Fibroblast of lung (primary cell): ENCODE measurements at regions not wholly inside any gene's neighbourhood (a gene's known extent, or its start where the extent isn't known, plus 50 kb on each side); places are given as distances from the start of the nearest gene placed in this dataset.

Source experiments
- DNase-seq, 2 donors: peaks; one replicate each; pipeline versions ENCODE4 v3.0.0 to v3.0.0-alpha.2; 2010; ENCODE audit warnings: low read depth in 2 of 2
- H2AFZ ChIP-seq: 2 replicates; pipeline ENCODE4 v1.5.1; 2012; ENCODE audit warnings: low read length, control low read depth, inconsistent platforms
- H3K27ac ChIP-seq: 2 replicates; pipeline ENCODE4 v1.5.1; 2011; ENCODE audit warnings: low read length, control low read depth; ENCODE audit not compliant: insufficient read depth
- H3K27me3 ChIP-seq: 2 replicates; pipeline ENCODE4 v1.5.1; 2011; ENCODE audit warnings: mild to moderate bottlenecking, low read length; ENCODE audit not compliant: control insufficient read depth, insufficient read depth
- H3K36me3 ChIP-seq: 2 replicates; pipeline ENCODE4 v1.5.1; 2011; ENCODE audit warnings: low read length; ENCODE audit not compliant: control insufficient read depth, insufficient read depth
- H3K4me1 ChIP-seq: 2 replicates; pipeline ENCODE4 v1.5.1; 2011; ENCODE audit warnings: low read length; ENCODE audit not compliant: control insufficient read depth, insufficient read depth; ENCODE audit errors: extremely low read depth
- H3K4me2 ChIP-seq: 2 replicates; pipeline ENCODE4 v1.5.1; 2011; ENCODE audit warnings: low read length, control low read depth; ENCODE audit not compliant: insufficient read depth; ENCODE audit errors: extremely low read depth
- H3K4me3 ChIP-seq, 4 experiments: fragments of 200-600 bp in 1 of 4; sonication (generic) in 1 of 4; replicated peaks in 1 of 4; 2 replicates each; pipeline ENCODE4 v1.5.1; 2011 to 2016; ENCODE audit warnings: low read length in 4 of 4, low read depth in 3 of 4, mild to moderate bottlenecking in 3 of 4, control low read depth in 2 of 4, inconsistent platforms in 1 of 4, mixed read lengths in 1 of 4; ENCODE audit not compliant: insufficient read depth in 1 of 4; ENCODE audit errors: control extremely low read depth in 1 of 4
- H3K79me2 ChIP-seq: 2 replicates; pipeline ENCODE4 v1.5.1; 2012; ENCODE audit warnings: mild to moderate bottlenecking, low read length, inconsistent platforms; ENCODE audit not compliant: control insufficient read depth, insufficient read depth
- H3K9ac ChIP-seq: 2 replicates; pipeline ENCODE4 v1.5.1; 2011; ENCODE audit warnings: mild to moderate bottlenecking, low read length, control low read depth; ENCODE audit not compliant: insufficient read depth
- H3K9me3 ChIP-seq: 2 replicates; pipeline ENCODE4 v1.5.1; 2012; ENCODE audit warnings: low read depth, low read length; ENCODE audit not compliant: control insufficient read depth, insufficient read depth
- H4K20me1 ChIP-seq: 2 replicates; pipeline ENCODE4 v1.5.1; 2011; ENCODE audit warnings: low read length; ENCODE audit not compliant: control insufficient read depth, insufficient read depth; ENCODE audit errors: extremely low read depth
- EZH2 ChIP-seq: IDR thresholded peaks from 2 replicates; pipeline ENCODE4 v1.5.1; 2012; ENCODE audit warnings: low read length, control low read depth, mild to moderate bottlenecking; ENCODE audit errors: missing control alignments
- TF ChIP-seq, protein P1 (sequence below), 2 donors: IDR thresholded peaks in 1 of 2; conservative IDR thresholded peaks in 1 of 2; 1 replicate in 1 of 2; 2 replicates in 1 of 2; pipeline ENCODE4 v1.5.1; 2011 to 2012; ENCODE audit warnings: low read length in 2 of 2, control low read depth in 1 of 2, inconsistent platforms in 1 of 2, low read depth in 1 of 2, mild to moderate bottlenecking in 1 of 2

DNA sequence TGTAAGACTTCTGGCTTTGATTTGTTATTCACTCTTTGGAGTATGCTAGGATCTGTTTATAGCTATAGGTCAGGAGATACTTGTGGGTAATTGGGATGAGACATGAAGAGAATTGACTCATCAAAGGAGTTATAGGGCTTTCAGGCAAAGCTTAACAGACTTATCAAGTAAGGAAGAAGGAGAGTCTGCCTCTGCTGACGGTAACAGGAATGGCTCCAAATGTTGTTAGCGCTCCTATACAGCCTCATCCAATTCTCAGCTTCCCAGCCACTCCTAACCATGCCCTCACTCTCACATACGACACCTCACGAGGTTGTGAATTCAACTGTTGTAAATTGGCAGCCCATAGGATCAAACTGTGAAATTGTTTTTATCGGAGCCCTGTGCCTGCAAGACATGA, 140.5 kb downstream of the KCNA5 start:
- Histone ChIP-seq H3K79me2 (no peaks in the 10 kb centered on the region), H3K4me2 (no peak overlapping the region), H3K4me1 (no peaks in the 10 kb centered on the region), H4K20me1 (no peaks in the 10 kb centered on the region), H3K9ac (no peak overlapping the region), H3K9me3 (no peaks in the 10 kb centered on the region), H3K27ac (no peak overlapping the region), H3K27me3 (no peaks in the 10 kb centered on the region), H2AFZ (no peak overlapping the region), H3K4me3 (no peak overlapping the region), H3K36me3 (no peaks in the 10 kb centered on the region)
- no peak for DNase-seq
- TF ChIP-seq EZH2: no peak
- TF ChIP-seq, protein P1, sequence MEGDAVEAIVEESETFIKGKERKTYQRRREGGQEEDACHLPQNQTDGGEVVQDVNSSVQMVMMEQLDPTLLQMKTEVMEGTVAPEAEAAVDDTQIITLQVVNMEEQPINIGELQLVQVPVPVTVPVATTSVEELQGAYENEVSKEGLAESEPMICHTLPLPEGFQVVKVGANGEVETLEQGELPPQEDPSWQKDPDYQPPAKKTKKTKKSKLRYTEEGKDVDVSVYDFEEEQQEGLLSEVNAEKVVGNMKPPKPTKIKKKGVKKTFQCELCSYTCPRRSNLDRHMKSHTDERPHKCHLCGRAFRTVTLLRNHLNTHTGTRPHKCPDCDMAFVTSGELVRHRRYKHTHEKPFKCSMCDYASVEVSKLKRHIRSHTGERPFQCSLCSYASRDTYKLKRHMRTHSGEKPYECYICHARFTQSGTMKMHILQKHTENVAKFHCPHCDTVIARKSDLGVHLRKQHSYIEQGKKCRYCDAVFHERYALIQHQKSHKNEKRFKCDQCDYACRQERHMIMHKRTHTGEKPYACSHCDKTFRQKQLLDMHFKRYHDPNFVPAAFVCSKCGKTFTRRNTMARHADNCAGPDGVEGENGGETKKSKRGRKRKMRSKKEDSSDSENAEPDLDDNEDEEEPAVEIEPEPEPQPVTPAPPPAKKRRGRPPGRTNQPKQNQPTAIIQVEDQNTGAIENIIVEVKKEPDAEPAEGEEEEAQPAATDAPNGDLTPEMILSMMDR (conservative IDR thresholded peaks at IDR 0.05 in 1 of 2, IDR thresholded peaks at IDR 0.05 in 1 of 2; ENCODE audit: low read depth in 1 of 2, low read length in 2 of 2): no peak

DNA sequence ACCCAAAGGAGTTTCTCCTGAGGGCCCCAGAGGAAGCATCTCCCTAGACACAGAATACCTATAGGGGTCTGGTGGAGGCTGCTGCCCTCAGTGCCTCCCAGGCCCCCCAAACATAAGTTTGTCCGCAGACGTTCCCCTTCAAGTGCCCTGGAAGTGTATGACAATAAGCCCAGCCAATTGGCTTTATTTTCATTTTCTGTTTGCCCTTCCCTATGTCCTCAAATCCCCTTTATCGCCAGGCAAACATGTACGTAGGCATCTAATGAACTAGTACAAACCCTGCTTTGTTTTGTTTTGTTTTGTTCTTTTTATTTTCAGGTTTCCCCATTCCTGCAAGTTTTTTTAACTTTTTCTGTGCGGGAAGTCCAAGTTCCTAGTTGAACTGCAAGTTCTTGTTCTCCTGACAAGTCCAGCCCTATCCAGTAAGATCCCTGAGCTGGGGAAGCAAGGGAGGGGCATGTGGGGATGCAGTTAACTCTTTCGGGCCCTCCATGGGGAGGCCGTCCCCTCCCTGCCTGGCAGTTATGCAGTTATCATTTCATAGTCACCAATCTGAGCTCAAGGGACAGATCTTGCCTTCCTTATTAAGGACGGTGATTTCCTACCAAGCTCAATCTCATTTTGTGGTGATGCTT, 141.9 kb downstream of the KCNA5 start:
- H3K79me2 ChIP-seq: no peaks in the 10 kb centered on the region
- H3K4me2 ChIP-seq: peak overlapping the region; percentile 37
- no peaks in the 10 kb centered on the region for H4K20me1 ChIP-seq
- no peak overlapping the region for H3K27ac ChIP-seq
- peak overlapping the region; percentile 49 for H2AFZ ChIP-seq
- TF ChIP-seq EZH2: no peak
- TF ChIP-seq, protein P1 (conservative IDR thresholded peaks at IDR 0.05 in 1 of 2, IDR thresholded peaks at IDR 0.05 in 1 of 2; ENCODE audit: low read depth in 1 of 2, low read length in 2 of 2): no peak
- peak overlapping the region in 2 of 4 experiments; percentile 24 to 47 for H3K4me3 ChIP-seq
- no peak overlapping the region for H3K9ac ChIP-seq
- H3K36me3 ChIP-seq: no peaks in the 10 kb centered on the region
- H3K27me3 ChIP-seq: no peaks in the 10 kb centered on the region
- DNase-seq: no peak
- no peaks in the 10 kb centered on the region for H3K4me1 ChIP-seq
- H3K9me3 ChIP-seq: no peaks in the 10 kb centered on the region

DNA sequence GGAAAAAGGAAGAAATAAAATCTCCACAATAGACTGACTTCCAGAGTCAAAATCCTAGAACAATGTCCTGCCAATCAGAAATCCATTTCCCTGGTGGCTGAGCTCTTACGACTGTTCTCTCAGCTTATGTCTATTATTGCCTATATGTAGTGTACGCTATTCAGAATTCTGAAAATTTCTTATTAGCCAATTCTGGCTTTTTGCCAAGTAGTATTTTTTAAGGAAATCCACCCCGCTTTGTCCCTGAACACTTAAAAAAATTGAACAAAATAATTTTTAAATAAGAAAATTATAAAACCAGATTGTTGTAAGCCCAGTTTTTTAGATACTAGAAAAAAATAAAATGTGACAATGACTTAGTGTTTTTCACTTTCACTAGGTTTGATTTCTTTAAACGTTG, 143.0 kb downstream of the KCNA5 start:
- no peak for DNase-seq
- Histone ChIP-seq H3K9me3 (no peaks in the 10 kb centered on the region), H3K4me3 (no peak overlapping the region), H3K4me1 (no peaks in the 10 kb centered on the region), H2AFZ (no peak overlapping the region), H3K27ac (no peak overlapping the region), H3K36me3 (no peaks in the 10 kb centered on the region), H3K9ac (no peak overlapping the region), H4K20me1 (no peaks in the 10 kb centered on the region), H3K27me3 (no peaks in the 10 kb centered on the region), H3K79me2 (no peaks in the 10 kb centered on the region), H3K4me2 (no peak overlapping the region)
- TF ChIP-seq, protein P1 (conservative IDR thresholded peaks at IDR 0.05 in 1 of 2, IDR thresholded peaks at IDR 0.05 in 1 of 2; ENCODE audit: low read depth in 1 of 2, low read length in 2 of 2): no peak
- no peak for TF ChIP-seq EZH2
